ENCODE measurements at regions not wholly inside any gene's neighbourhood (a gene's known extent, or its start where the extent isn't known, plus 50 kb on each side); places are given as distances from the start of the nearest gene placed in this dataset.

DNA sequence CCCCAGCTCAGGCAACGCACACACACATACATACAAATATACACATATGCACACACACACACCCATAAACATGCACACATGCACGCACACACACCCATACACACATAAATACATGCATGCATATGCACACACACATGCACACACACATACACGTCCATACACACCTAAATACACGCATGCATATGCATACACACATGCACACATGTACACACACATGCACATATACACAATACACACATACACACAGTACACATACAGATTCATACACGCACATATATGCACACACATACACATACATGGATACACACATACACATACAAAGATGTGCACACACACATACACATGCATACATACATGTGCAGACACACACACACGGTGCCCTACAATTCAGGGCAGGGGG, 496.6 kb downstream of the TBC1D22A start:
- no peak for DNase-seq

DNA sequence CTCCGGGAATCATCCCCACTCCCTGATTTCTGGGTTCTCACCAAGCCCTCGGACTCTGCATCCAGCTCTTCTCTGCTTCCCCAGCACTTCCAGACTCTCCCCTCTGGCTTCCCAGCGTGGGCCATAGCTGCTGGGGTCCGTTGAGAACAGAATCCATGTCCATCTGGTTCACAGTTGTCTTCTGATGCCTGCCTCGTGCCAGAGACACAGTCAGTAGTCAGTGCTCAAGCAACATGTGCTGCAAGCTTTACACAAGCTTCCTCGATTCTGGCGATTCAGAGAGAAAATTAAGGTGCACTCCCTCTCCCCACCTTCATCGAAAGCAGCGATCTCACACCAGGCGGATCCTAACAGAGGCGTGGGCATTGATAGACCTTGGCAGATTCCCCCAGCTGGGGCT, 495.5 kb downstream of the TBC1D22A start:
- DNase-seq, result no peak

DNA sequence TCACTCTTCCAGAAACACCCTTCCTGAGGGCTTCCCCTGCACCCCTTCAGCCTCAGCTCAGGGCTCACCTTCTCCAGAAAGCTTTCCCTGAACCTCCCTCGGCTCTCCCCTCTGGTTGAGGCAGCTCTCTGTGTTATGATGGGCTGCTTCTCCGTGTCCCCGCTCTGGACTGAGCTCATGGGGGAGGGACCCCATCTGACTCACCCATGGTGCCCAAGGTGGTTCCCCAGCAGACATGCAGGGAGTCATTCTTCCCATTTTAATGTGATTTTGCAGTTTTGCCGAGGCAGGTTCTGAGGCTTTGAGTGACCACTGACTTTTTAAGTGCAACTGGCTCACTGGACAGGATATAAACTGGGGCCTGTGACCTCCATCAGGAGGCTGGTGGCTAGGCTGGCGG, 495.1 kb downstream of the TBC1D22A start:
- DNase-seq, result no peak

DNA sequence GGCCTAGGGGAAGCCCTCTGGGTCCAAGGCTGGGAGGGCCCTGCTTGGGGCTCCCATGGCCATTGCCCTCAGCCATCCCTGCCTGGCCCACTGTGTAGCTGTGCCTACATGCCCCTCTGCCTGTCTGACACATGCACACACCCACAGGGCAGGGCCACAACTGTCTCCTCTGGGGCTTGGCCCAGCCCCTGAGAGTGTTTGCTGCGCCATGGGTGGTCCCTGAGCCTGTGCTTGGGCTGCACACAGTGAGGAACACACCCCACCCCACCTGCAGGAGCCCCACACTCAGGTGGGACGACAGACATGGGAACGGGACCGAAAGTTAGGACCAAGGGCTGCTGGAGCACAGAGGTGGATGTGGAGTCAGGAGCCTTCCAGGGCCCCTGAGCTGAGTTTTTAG, 489.5 kb downstream of the TBC1D22A start:
- no peak for DNase-seq

DNA sequence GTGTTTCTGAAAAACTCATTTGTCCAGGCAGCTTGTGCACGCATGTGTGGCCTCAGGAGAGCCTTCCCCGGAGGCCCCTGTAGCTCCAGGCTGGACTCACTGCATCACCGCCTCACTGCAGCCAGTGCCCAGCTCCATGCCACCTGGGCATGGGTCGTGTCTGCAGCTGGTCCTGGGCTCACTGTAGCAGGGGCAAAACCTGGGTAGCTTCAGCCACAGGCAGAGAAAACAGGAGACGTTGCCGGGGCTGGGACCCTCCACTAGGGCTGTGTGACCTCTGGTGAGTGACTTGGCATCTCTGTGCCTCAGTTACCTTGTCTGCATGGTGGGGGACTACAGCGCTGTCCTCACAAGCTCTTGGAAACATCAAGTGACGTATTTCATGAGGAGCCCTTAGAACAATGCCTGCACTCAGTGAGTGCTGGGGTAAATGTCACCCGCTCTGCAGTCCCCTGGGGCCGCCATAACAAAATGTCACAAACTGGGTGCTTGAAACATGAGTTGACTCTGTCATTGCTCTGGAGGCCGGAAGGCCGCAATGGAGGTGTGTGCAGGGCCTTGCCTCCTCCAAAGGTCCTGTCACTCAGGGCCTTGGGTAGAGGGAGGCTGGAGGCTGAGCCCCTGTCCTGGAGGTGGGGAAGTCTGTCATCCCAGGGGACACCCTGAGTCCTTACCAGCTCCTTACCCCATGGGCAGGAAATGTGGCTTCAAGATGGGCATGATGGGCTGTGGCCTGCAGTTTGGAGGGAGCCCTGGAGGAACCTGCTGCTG, 488.7 kb downstream of the TBC1D22A start:
- no peak for DNase-seq

DNA sequence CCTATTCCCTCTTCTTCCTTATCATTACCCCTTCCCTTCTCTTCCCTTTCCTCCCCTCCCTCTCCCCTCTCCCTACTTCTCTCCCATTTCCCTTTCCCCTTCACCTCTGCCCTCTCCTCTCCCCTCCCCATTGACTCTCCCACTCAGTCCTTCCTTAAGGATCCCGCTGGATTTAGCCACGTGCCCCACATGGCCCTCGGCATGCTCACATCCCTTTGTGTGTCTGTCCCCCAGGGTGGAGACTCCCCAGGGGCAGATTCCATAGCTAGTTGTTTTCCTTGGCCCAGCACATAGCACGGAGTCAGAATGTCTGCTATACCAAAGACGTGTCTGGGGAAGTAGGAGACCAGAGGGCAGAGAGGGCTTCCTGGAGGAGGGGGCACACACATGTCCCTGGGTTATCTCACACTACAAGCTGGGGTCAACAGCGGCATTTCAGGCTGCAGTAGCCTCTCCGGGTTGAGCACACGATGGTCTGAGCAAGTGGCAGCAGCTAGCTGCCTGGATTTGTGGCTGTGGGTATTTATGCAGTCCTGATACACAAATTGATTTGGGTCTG, 487.0 kb downstream of the TBC1D22A start:
- DNase-seq, result no peak

DNA sequence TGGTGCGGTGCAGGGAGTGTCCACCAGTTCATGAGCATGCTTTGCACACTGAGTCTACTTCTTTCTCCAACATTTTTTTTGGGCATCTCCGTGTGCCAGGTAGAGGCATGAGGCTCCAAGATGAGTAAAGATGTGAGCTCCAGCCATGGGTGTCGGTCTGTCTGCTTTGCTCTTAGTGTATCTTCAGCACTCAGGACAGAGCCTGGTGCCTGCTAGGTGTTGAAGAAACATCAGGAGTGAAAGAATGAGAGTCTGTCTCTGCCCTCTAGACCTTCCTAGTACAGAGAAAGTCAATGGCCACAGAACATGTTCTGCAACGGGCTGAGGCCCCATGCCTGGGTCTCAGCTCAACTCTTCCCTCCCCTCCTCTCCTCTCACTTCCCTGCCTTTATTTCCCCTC, 486.5 kb downstream of the TBC1D22A start:
- DNase-seq, result no peak

DNA sequence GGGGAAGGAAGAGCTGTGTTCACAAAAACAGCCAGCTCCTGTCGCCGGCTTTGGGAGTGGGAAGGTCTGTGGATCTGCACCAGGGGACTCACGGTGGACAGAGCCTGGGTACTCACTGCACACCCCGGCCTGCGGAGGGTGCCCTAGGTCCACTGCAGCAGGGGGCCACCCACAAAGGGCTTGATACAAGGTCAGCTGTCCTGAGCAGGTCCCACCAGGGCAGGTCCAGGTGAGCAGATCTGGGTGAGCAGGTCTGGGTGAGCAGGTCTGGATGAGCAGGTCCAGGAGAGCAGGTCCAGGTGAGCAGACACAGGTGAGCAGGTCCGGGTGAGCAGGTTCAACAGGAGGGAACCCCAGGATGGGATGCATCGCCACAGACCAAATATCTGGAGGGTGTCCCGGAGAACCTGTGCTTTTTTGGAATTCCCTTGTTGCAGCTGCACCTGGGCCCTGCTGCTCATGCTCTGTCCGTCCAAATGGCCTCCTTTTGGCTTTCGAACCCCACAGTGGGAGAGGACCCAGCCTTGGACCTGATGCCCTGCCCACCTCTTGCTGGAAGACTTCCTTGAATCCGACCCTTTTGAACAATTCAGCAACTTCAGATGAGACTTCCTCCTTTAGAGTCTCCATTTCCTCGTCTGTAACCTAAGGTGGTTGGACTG, 485.3 kb downstream of the TBC1D22A start:
- DNase-seq, result no peak

DNA sequence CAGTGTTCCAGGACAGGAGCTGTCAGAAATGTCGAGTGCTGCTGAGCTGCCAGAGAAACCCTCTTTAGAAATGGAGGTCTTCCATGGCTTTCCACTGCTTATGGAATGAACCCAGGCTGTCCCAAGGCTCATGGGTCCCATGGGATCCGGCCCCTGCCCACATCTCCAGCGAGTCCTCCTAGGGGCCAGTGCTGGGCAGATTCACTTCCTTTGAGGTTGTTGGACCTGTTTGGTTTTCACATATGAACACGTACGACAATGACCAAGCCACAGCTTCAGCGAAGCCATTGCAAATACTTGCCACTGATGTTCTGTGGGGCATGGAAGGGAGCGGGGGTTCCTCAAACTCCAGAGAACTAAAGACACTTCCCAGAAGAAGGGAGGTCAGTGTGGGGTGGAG, 483.3 kb downstream of the TBC1D22A start:
- no peak for DNase-seq

DNA sequence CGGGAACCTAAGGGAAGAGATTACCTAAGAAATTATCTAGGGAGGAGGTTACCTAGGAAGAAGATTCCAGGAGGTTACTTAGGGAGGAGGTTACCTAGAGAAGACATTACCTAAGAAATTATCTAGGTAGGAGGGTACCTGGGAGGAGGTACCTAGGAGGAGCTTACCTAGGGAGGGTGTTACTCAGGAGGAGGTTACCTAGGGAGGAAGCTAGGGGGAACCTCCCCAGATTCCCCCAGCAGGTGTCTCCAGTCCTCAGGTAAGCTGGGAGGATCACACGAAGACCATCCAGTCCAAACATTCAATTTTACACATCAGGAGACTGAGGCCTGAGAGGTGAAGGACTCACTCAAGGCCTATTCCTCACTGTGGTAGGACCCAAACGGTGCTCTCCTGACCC, 482.8 kb downstream of the TBC1D22A start:
- no peak for DNase-seq

DNA sequence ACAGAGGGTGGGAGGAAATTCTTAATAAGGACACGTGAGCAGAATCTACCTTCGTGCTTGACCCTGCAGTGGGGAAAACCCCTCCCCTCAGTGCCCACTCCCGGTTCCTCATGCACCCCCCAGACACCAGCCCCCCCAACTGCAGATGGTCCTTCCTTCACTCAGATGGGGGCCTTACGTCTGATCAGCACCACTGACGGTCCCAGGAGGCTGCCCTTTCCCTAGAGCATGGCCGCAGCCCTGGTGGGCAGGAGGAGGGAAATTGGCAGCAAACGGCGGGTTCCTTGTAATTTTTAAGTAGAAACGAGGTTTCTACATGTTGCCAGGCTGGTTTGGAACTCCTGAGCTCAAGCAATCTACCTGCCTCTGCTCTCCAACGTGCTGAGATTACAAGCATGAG, 477.7 kb downstream of the TBC1D22A start:
- DNase-seq, result no peak

DNA sequence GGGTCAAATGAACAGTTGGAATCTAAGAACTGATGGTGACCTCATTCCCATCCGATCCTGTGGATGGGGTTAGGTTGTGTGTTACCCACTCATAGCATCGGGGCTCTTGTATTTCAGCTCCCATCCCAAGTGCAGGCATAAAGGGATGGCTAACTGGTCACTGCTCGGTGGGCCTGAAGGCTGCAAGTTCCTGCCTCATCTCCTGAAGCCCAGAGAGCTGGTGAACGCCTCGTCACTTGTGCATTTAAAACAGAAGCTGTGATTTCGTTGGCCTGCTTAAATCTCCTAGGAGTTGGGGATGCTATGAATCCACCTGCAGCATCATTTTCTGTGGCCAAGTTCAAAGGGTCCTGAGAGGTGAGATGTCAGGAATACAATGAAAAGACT, 477.0 kb downstream of the TBC1D22A start:
- DNase-seq, result no peak

DNA sequence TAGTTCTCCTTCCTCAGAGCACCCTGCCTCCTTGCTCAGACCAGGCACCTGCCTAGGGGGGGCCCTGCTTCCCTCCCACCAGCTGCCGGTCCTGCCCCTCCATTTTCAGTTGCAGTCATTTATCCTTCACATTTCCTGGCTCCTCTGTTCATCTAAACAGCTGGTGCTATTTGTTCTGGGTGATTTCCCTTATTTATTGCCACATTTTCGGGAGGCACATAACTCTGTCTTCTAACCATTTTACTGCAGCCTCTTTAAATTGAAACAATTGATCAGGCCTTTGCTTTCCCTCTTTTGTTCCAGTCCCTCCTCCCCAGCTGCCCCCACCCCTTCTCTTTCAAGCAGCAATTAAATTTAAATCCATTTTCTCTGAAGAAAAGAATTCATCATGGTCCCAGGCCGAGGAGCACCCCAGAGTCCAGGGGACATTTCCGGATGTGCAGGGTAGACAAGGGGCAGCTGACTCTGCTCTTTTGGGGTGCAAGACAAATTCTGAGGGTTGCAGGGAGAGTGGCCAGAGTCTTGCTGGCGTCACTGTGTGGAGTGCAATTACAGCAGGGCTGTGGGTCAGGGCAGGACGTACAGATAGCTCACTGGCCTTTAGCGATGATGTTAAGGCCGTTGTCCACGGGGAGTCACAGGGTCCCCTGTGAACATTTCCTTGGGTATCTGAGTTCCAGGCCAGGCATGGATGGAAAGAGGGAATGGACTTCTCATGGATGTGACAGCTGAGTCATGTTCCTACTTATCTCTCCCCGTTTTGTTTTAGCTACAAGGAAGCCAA, 476.4 kb downstream of the TBC1D22A start:
- no peak for DNase-seq

DNA sequence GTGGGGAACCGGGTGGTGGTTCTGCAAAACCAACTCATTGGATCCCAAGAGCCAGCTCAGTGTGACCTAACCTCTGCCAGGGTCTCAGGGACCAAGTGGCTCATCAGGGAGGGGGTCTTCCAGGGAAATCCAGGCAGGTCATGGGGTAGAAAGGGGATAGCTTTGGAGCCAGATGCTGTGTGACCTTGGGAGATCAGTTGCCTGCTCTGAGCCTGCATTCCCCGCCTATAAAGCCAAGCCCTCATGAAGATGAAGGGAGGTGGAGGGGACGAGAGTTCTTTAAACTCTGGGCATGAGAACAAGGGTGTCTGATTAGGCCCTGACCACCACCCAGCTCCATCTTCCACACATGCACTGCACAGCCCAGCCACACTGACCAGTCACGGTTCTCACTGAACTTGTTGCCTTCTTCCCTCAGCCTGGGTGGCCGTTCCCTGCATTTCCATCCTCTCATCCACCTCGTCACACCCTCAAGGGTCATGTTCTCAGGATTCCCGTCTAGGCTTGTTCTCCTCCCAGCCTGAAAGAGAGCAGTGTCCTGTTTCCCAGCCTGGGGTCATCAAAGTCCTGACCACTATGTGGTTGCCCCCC, 475.5 kb downstream of the TBC1D22A start:
- DNase-seq, result no peak

DNA sequence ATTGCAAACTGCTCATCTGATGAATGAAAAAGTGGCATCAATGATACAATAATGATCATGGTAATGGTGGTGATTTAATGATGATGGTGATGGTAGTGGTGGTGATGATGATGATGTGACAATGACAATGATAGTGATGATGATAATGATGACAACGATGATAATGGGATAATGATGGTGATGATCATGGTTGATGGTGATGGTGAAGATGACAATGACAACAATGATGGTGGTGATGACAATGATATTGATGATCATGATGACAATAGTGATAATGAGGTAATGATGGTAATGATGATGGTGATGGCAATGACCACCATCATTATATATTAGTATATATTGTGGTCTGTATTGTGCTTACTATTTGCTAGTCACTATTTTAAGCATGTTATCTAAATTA, 474.3 kb downstream of the TBC1D22A start:
- DNase-seq, result no peak

DNA sequence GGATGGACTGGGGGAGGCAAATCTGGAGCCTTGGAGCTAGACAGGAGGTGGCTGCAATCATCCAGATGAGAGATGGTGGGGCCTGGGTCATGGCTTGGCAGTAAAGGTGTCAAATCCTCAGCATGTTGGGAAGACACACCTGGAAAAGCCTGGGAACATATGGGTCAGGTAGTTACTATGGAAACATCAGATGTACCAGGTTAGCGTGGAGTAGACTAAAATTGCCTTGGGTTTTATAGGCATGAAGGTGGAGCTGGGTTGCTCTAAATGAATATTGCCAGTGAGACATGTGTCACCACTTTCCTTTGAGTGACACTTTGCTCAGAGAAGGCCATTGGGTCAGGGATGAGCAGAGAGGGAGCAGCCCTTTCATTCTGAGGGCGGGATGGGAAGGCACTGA, 473.7 kb downstream of the TBC1D22A start:
- DNase-seq, result no peak

DNA sequence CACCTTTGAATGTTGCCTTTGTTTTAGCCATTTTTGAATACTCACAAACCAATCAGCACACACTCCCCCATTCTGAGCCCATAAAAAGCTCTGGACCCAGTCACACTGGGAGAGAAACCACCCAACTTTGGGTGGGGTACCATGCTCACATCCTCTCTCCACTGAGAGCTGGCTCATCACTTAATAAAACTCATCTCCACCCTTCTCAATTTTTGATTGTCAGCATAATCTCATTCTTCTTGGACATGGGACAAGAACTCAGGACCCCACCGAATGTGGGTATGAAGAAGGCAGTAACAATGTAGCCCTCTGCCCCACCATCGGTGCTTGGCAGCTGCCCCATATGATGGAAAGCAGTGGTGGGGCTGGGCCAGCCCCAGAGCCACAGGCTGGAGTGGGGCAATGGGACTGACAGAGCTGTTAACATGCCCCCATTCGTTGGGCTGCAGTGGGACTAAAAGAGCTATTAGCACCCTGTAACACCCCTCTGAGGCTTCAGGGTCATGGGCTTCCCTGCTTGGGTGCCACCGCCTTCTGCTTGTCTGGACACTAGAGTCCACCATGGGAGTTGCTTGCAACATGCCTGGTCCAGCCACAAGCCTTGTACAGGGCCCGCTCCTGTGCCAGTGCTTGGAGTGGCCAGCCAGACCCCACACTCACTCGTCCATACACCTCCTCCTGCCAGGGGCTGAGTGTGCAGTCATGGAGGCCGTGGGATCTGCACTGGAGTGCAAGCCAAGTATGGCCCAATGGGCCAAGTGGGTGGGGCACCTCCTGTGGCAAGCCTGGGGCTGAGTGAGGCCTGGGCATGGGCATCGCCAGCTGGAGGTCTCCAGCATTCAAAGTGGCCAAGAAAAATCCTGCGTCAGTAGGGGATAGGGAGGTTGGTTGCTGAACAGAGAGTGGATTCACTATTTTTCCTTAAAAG, 471.1 kb downstream of the TBC1D22A start:
- no peak for DNase-seq

DNA sequence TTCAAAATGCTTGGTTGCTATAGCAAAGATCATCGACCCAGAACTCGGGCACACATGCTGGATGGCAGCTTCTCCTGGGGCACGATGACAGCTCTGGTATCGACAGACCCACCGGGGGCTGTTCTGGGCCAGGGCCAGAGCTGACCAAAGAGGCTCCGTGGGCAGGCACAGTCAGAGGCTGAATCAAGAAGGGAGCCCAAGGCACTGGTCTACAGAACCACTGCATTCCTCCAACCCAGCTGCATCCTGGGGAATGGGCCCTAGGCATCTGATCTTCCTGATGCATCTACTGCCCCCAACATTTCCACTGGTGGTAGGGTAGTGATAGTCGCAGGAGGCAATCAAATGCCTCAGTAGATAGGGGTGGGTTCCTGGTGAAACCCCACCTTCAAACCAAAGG, 470.3 kb downstream of the TBC1D22A start:
- no peak for DNase-seq

DNA sequence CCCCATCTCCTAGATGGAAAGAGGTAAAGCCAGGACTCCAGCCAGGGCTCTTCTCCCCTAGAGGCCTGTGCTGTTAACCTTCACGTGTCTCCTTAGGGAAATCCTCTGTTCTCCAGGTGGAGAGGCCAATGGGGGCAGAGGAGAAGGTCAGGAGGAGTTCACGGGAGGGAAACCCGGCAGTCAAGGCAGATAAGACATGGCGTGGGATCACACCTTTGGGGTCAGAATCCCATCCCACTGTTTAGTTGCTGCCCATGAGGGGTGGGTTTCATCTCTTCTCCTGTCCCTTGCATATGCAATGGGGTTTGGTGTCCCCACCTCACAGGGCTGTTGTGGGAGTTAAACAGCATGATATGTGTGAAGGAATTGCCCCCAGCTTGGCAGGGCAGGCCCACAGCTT, 469.7 kb downstream of the TBC1D22A start:
- DNase-seq, result no peak

DNA sequence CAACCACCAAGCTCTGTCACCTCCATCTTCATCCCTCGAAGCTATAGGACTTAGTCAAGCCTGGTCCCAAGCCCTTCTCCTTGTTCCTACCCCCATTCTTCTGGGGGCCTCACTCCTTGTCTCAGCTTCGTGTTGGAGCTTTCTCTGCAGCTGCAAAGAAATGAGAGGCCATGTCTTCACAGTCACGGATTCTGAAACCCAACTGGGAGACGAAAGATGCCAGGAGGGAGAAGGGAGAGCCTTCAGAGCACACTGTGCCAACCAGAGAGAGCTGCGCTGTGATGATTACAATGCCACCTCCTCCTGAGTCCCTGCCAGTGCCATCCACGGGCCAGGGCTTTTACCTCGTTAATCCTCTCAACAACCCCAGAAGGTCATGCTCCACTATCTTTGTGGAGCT, 469.3 kb downstream of the TBC1D22A start:
- no peak for DNase-seq

DNA sequence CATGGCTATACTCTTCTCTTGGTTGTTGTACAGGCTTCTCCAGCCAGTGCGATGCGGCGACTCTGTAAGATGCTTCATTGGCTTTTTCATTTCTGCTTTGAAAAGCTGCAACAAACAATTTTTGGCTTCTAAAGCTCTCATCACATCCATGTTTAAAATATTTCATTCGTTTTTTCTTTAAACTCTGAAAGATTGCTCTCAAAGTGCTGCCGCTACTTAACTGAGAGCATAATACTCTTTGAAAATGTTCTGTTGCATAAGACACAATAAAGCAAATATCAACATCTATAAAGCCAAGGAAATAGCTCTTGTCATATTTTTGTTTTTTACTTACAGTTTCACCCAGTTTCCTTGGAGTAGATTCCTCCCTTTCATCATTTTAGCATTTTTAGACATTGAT, 468.3 kb downstream of the TBC1D22A start:
- no peak for DNase-seq

DNA sequence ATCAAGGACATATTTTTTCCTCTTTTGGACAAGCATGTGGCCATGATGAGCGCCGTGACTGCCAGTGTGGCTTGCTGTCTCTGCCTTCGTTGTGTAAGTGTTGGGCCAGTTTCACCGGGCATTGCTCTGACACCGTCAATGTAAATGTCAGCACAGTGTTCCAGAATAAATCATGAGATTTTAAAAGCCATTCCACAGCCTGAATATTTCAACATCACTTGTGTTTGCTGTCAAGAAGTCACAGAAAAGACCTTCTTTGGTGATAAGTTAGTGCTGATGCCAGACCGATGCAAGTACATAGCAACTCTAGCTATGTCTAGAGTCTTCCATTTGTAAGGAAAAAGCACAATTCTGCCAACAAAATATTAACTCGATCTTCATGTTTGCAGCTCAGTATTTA, 467.8 kb downstream of the TBC1D22A start:
- no peak for DNase-seq

All from bone marrow (tissue), 2 donors.